T-cell (primary cell): ENCODE measurements at regions not wholly inside any gene's neighbourhood (a gene's known extent, or its start where the extent isn't known, plus 50 kb on each side); places are given as distances from the start of the nearest gene placed in this dataset.
"Not testable (repeated sequence)": the region's sequence is repeated elsewhere in the genome, so short reads cannot be mapped to it uniquely, and the experiment has no call there.

ENCODE experiments used
- ATAC-seq, 4 experiments: fragments of 200-7000 bp in 3 of 4; fragments of 150-1000 bp in 1 of 4; cut with Tn5 transposase; replicated peaks in 1 of 4; 1 replicate in 3 of 4; 2 replicates in 1 of 4; pipeline ENCODE4 v1.10.0; 2021; ENCODE audit warnings: moderate library complexity in 3 of 4, mild to moderate bottlenecking in 2 of 4, moderate number of reproducible peaks in 1 of 4
- CTCF ChIA-PET, 2 donors: fragments of 300-600 bp; sonication (Branson Sonifier 250); formaldehyde crosslinking; loops; one replicate each; lab custom pipeline; 2022; ENCODE audit warnings: antibody characterized with exemption in 2 of 2; lab: Charles Lee
- POLR2A ChIA-PET, 2 donors: fragments of 300-600 bp; sonication (Branson Sonifier 250); formaldehyde crosslinking; loops; one replicate each; lab custom pipeline; 2022; ENCODE audit warnings: antibody characterized with exemption in 2 of 2; lab: Charles Lee
- DNase-seq, 35 experiments: peaks; one replicate each; pipeline versions ENCODE4 v3.0.0 to v3.0.0-alpha.2; 2013 to 2023
- H3K27ac ChIP-seq: one replicate; pipeline ENCODE4 v1.5.1; 2013; ENCODE audit warnings: low read length
- H3K27me3 ChIP-seq, 2 experiments: replicated peaks in 1 of 2; 1 replicate in 1 of 2; 2 replicates in 1 of 2; pipeline versions ENCODE4 v1.6.1 to v1.7.0; 2013; ENCODE audit warnings: low read length in 1 of 2, mixed read lengths in 1 of 2; ENCODE audit not compliant: control insufficient read depth in 2 of 2, insufficient read depth in 2 of 2; ENCODE audit errors: extremely low read depth in 1 of 2
- H3K36me3 ChIP-seq, 2 donors: 1 replicate in 1 of 2; 2 replicates in 1 of 2; pipeline versions ENCODE4 v1.6.1 to v1.7.0; 2013; ENCODE audit warnings: low read length in 1 of 2; ENCODE audit not compliant: control insufficient read depth in 2 of 2, insufficient read depth in 1 of 2; ENCODE audit errors: extremely low read depth in 1 of 2
- H3K4me1 ChIP-seq, 2 experiments: 1 replicate in 1 of 2; 2 replicates in 1 of 2; pipeline versions ENCODE4 v1.6.1 to v1.7.0; 2013; ENCODE audit warnings: low read length in 2 of 2, mixed read lengths in 1 of 2; ENCODE audit not compliant: insufficient read depth in 2 of 2, control insufficient read depth in 1 of 2; ENCODE audit errors: extremely low read depth in 1 of 2
- H3K4me3 ChIP-seq, 2 donors: 1 replicate in 1 of 2; 2 replicates in 1 of 2; pipeline versions ENCODE4 v1.5.1 to v1.7.0; 2013; ENCODE audit warnings: mild to moderate bottlenecking in 2 of 2, low read length in 1 of 2, moderate library complexity in 1 of 2; ENCODE audit not compliant: control insufficient read depth in 1 of 2; ENCODE audit errors: extremely low read depth in 1 of 2
- H3K9me3 ChIP-seq: 2 replicates; pipeline ENCODE4 v1.7.0; 2013
- H3K27ac Mint-ChIP-seq, 2 donors: one replicate each; pipeline ENCODE4 v1.8.0; 2020 to 2021; ENCODE audit warnings: mild to moderate bottlenecking in 2 of 2, mixed read lengths in 2 of 2
- H3K27me3 Mint-ChIP-seq, 2 donors: one replicate each; pipeline ENCODE4 v1.8.0; 2021 to 2022; ENCODE audit warnings: mixed read lengths in 2 of 2
- H3K36me3 Mint-ChIP-seq: one replicate; pipeline ENCODE4 v1.8.0; 2021; ENCODE audit warnings: mixed read lengths
- H3K4me1 Mint-ChIP-seq, 3 donors: one replicate each; pipeline ENCODE4 v1.8.0; 2020 to 2022; ENCODE audit warnings: mixed read lengths in 3 of 3, mild to moderate bottlenecking in 1 of 3
- H3K4me3 Mint-ChIP-seq, 3 donors: one replicate each; pipeline ENCODE4 v1.8.0; 2020 to 2022; ENCODE audit warnings: mild to moderate bottlenecking in 3 of 3, mixed read lengths in 3 of 3, moderate library complexity in 3 of 3
- H3K9me3 Mint-ChIP-seq, 3 donors: one replicate each; pipeline ENCODE4 v1.8.0; 2020 to 2022; ENCODE audit warnings: mixed read lengths in 3 of 3
- WGBS: methylation state at CpG from one replicate; pipeline ENCODE4 v1.1.5; 2013; ENCODE audit warnings: missing lambda C conversion rate; ENCODE audit not compliant: insufficient coverage; 5-methylcytosine and 5-hydroxymethylcytosine counted together

- ATAC-seq: no peak
- H3K27me3 Mint-ChIP-seq: no peaks in the 10 kb centered on the region
- no peaks in the 10 kb centered on the region for H3K36me3 Mint-ChIP-seq
- H3K27me3 ChIP-seq: no peaks in the 10 kb centered on the region
- no peaks in the 10 kb centered on the region for H3K4me1 Mint-ChIP-seq
- POLR2A ChIA-PET: no interaction called here
- CTCF ChIA-PET: no interaction called here
- H3K9me3 ChIP-seq: no peaks in the 10 kb centered on the region
- H3K4me1 ChIP-seq: no peaks in the 10 kb centered on the region
- no peak overlapping the region for H3K27ac Mint-ChIP-seq
- DNase-seq: no peak
- H3K4me3 ChIP-seq: no peak overlapping the region
- H3K4me3 Mint-ChIP-seq: no peak overlapping the region
- H3K36me3 ChIP-seq: no peaks in the 10 kb centered on the region
- H3K9me3 Mint-ChIP-seq: peaks cover 8 to 10% (median 10%) of the 10 kb centered on the region in 3 donors
- H3K27ac ChIP-seq: no peak overlapping the region
Observed at GRCh38 chr18:30852980-30853379, 189.6 kb downstream of the DSC3 start.

- DNase-seq (no peak), ATAC-seq (no peak)
- Histone ChIP-seq H3K4me3 (no peak overlapping the region), H3K4me1 (no peaks in the 10 kb centered on the region), H3K9me3 (no peaks in the 10 kb centered on the region), H3K36me3 (no peaks in the 10 kb centered on the region), H3K27me3 (no peaks in the 10 kb centered on the region), H3K27ac (no peak overlapping the region)
- no peak overlapping the region for H3K27ac Mint-ChIP-seq
- POLR2A ChIA-PET: no interaction called here
- H3K4me1 Mint-ChIP-seq: no peaks in the 10 kb centered on the region
- peaks cover 8 to 9% (median 8%) of the 10 kb centered on the region in 3 donors for H3K9me3 Mint-ChIP-seq
- CTCF ChIA-PET: no interaction called here
- no peaks in the 10 kb centered on the region for H3K27me3 Mint-ChIP-seq
- no CpG with 5 or more reads among the region's 2 CpGs for WGBS
- no peaks in the 10 kb centered on the region for H3K36me3 Mint-ChIP-seq
- no peak overlapping the region for H3K4me3 Mint-ChIP-seq
Observed at GRCh38 chr18:30852541-30852940, 190.0 kb downstream of the DSC3 start.

GRCh38 chr18:30839056-30839561 is 203.4 kb downstream of the DSC3 start:
- POLR2A ChIA-PET, H3K27me3 Mint-ChIP-seq, H3K4me1 ChIP-seq, DNase-seq, H3K4me3 ChIP-seq, H3K36me3 ChIP-seq, H3K27ac Mint-ChIP-seq, CTCF ChIA-PET, H3K4me1 Mint-ChIP-seq, H3K36me3 Mint-ChIP-seq, ATAC-seq, H3K27ac ChIP-seq, H3K9me3 ChIP-seq, H3K27me3 ChIP-seq, H3K4me3 Mint-ChIP-seq: not testable (repeated sequence)
- peaks cover 13 to 35% (median 14%) of the 10 kb centered on the region in 3 donors for H3K9me3 Mint-ChIP-seq
- WGBS: 97% methylated on average over 18 of the region's 25 CpGs

GRCh38 chr18:30828700-30829099 is 213.8 kb downstream of the DSC3 start:
- ChIA-PET POLR2A (no interaction called here), CTCF (no interaction called here)
- Histone ChIP-seq H3K27me3 (no peaks in the 10 kb centered on the region), H3K4me3 (no peak overlapping the region), H3K36me3 (no peaks in the 10 kb centered on the region), H3K4me1 (no peaks in the 10 kb centered on the region), H3K9me3 (no peaks in the 10 kb centered on the region), H3K27ac (no peak overlapping the region)
- no peak for DNase-seq
- Mint-ChIP-seq H3K4me1 (no peaks in the 10 kb centered on the region), H3K4me3 (no peak overlapping the region), H3K9me3 (peaks cover 15 to 30% (median 17%) of the 10 kb centered on the region in 3 donors), H3K27me3 (no peaks in the 10 kb centered on the region), H3K36me3 (no peaks in the 10 kb centered on the region), H3K27ac (no peak overlapping the region)
- ATAC-seq: no peak
- no CpG with 5 or more reads among the region's 2 CpGs for WGBS

- CTCF ChIA-PET: no interaction called here
- Mint-ChIP-seq H3K4me1 (no peaks in the 10 kb centered on the region), H3K4me3 (no peak overlapping the region), H3K36me3 (no peaks in the 10 kb centered on the region), H3K9me3 (peaks cover 18 to 37% (median 30%) of the 10 kb centered on the region in 3 donors), H3K27ac (no peak overlapping the region), H3K27me3 (no peaks in the 10 kb centered on the region)
- H3K27ac ChIP-seq: no peak overlapping the region
- POLR2A ChIA-PET: interaction anchor here in 1 of 2 donors (0.6 kb wide), 1 partner anchor 134 kb away, joined by 3 read pairs; no protein-coding TSS in a partner anchor
- no peaks in the 10 kb centered on the region for H3K9me3 ChIP-seq
- WGBS: 81% methylated on average over 7 of the region's 7 CpGs
- DNase-seq (no peak), ATAC-seq (no peak)
- no peak overlapping the region for H3K4me3 ChIP-seq
- no peaks in the 10 kb centered on the region for H3K36me3 ChIP-seq
- no peaks in the 10 kb centered on the region for H3K27me3 ChIP-seq
- H3K4me1 ChIP-seq: no peaks in the 10 kb centered on the region
Observed at GRCh38 chr18:30819619-30820018, 222.9 kb downstream of the DSC3 start.

GRCh38 chr18:30814446-30814845 is 228.1 kb downstream of the DSC3 start:
- no peak overlapping the region for H3K27ac Mint-ChIP-seq
- Histone ChIP-seq H3K27me3 (no peaks in the 10 kb centered on the region), H3K9me3 (no peaks in the 10 kb centered on the region), H3K4me3 (no peak overlapping the region), H3K4me1 (no peaks in the 10 kb centered on the region), H3K27ac (no peak overlapping the region), H3K36me3 (no peaks in the 10 kb centered on the region)
- no peaks in the 10 kb centered on the region for H3K36me3 Mint-ChIP-seq
- CTCF ChIA-PET: no interaction called here
- no peak overlapping the region for H3K4me3 Mint-ChIP-seq
- no CpG with 5 or more reads among the region's 1 CpG for WGBS
- H3K9me3 Mint-ChIP-seq: peaks cover 18 to 32% (median 27%) of the 10 kb centered on the region in 3 donors
- POLR2A ChIA-PET: no interaction called here
- DNase-seq (no peak), ATAC-seq (no peak)
- no peaks in the 10 kb centered on the region for H3K4me1 Mint-ChIP-seq
- no peaks in the 10 kb centered on the region for H3K27me3 Mint-ChIP-seq

GRCh38 chr18:30811580-30811979 is 231.0 kb downstream of the DSC3 start:
- WGBS: no CpG with 5 or more reads among the region's 2 CpGs
- DNase-seq: no peak
- Mint-ChIP-seq H3K27me3 (no peaks in the 10 kb centered on the region), H3K36me3 (no peaks in the 10 kb centered on the region), H3K4me1 (no peaks in the 10 kb centered on the region), H3K4me3 (no peak overlapping the region), H3K27ac (no peak overlapping the region), H3K9me3 (peaks cover 12 to 17% (median 17%) of the 10 kb centered on the region in 3 donors)
- H3K4me3 ChIP-seq: no peak overlapping the region
- ChIA-PET POLR2A (interaction anchor here in 1 of 2 donors (0.8 kb wide), 1 partner anchor 386 kb away, joined by 3 read pairs; no protein-coding TSS in a partner anchor), CTCF (no interaction called here)
- H3K27ac ChIP-seq: no peak overlapping the region
- no peaks in the 10 kb centered on the region for H3K4me1 ChIP-seq
- ATAC-seq: no peak
- H3K9me3 ChIP-seq: no peaks in the 10 kb centered on the region
- H3K36me3 ChIP-seq: no peaks in the 10 kb centered on the region
- H3K27me3 ChIP-seq: no peaks in the 10 kb centered on the region
